GM12878 (cell line): ENCODE measurements at regions not wholly inside any gene's neighbourhood (a gene's known extent, or its start where the extent isn't known, plus 50 kb on each side); places are given as distances from the start of the nearest gene placed in this dataset.

ENCODE experiments used
- ATAC-seq: fragments of 200-7000 bp; cut with Tn5 transposase; 3 replicates; pipeline ENCODE4 v1.9.1; 2020; ENCODE audit warnings: mild to moderate bottlenecking, moderate library complexity
- BruUV-seq: library from RNA; stranded (reverse); fragments of 400-500 nt; replicated peaks from 2 replicates; lab custom pipeline; 2021; lab: Mats Ljungman, UMichigan
- CTCF ChIA-PET: fragments of 300-600 bp; sonication (Branson Sonifier 250); formaldehyde crosslinking; extraction: SDS; loops from one replicate; lab custom pipeline; 2021; ENCODE audit warnings: inconsistent platforms; lab: Yijun Ruan, JAX
- POLR2A ChIA-PET: fragments of 350-600 bp; formaldehyde crosslinking; extraction: SDS; loops from one replicate; lab custom pipeline; 2021; ENCODE audit warnings: inconsistent platforms; lab: Charles Lee
- RAD21 ChIA-PET: fragments of 300-600 bp; sonication (Branson Sonifier 250); formaldehyde crosslinking; loops from one replicate; lab custom pipeline; 2023; ENCODE audit warnings: antibody characterized with exemption; ENCODE audit not compliant: unreplicated experiment; lab: Charles Lee
- SMC1A ChIA-PET: fragments of 300-600 bp; sonication (Branson Sonifier 250); formaldehyde crosslinking; loops from one replicate; lab custom pipeline; 2023; ENCODE audit not compliant: unreplicated experiment, uncharacterized antibody; lab: Charles Lee
- DNase-seq: peaks from one replicate; pipeline ENCODE4 v3.0.0-alpha.2; 2011; ENCODE audit warnings: low read depth, low spot score
- FAIRE-seq: peaks from 3 replicates; lab custom pipeline; 2011; peaks lifted over from hg19 to GRCh38; lab: Jason Lieb, UNC
- H2AFZ ChIP-seq: 2 replicates; pipeline ENCODE4 v1.6.0; 2011; ENCODE audit warnings: low read depth, low read length, control low read depth; ENCODE audit not compliant: control insufficient read depth
- H3K27ac ChIP-seq: 2 replicates; pipeline ENCODE4 v1.5.1; 2011; ENCODE audit warnings: control low read depth; ENCODE audit not compliant: control insufficient read depth, insufficient read depth
- H3K27me3 ChIP-seq, 2 experiments: replicated peaks in 1 of 2; 2 replicates each; pipeline versions ENCODE4 v1.6.0 to v1.6.1; 2011; ENCODE audit warnings: low read length in 1 of 2; ENCODE audit not compliant: control insufficient read depth in 2 of 2, insufficient read depth in 2 of 2
- H3K36me3 ChIP-seq, 2 experiments: 2 replicates each; pipeline ENCODE4 v1.5.1; 2011; ENCODE audit warnings: low read length in 1 of 2; ENCODE audit not compliant: control insufficient read depth in 2 of 2, insufficient read depth in 2 of 2
- H3K4me1 ChIP-seq: 2 replicates; pipeline ENCODE4 v1.6.1; 2011; ENCODE audit warnings: mild to moderate bottlenecking, low read length, moderate library complexity, mixed read lengths; ENCODE audit not compliant: control insufficient read depth, insufficient read depth
- H3K4me2 ChIP-seq: 2 replicates; pipeline ENCODE4 v1.6.0; 2011; ENCODE audit warnings: control low read depth; ENCODE audit not compliant: control insufficient read depth, insufficient read depth
- H3K4me3 ChIP-seq: fragments of 200-600 bp; sonication (generic); 2 replicates; pipeline ENCODE4 v1.5.1; 2016
- H3K79me2 ChIP-seq: 2 replicates; pipeline ENCODE4 v1.6.0; 2011; ENCODE audit warnings: low read length; ENCODE audit not compliant: control insufficient read depth, insufficient read depth
- H3K9ac ChIP-seq: 2 replicates; pipeline ENCODE4 v1.8.0; 2011; ENCODE audit warnings: low read length, control low read depth, mixed read lengths; ENCODE audit not compliant: control insufficient read depth, insufficient read depth
- H3K9me3 ChIP-seq: replicated peaks from 3 replicates; pipeline ENCODE4 v1.5.1; 2011; ENCODE audit warnings: mild to moderate bottlenecking, low read length; ENCODE audit not compliant: control insufficient read depth, insufficient read depth
- H4K20me1 ChIP-seq: 2 replicates; pipeline ENCODE4 v1.6.0; 2011; ENCODE audit not compliant: control insufficient read depth, insufficient read depth
- EGR1 ChIP-seq, 2 experiments: IDR thresholded peaks; 1 replicate in 1 of 2; 2 replicates in 1 of 2; pipeline ENCODE4 v1.6.1; 2011 to 2012; ENCODE audit warnings: low read depth in 2 of 2, low read length in 2 of 2, borderline replicate concordance in 1 of 2, mild to moderate bottlenecking in 1 of 2, moderate library complexity in 1 of 2
- FOXK2 ChIP-seq: fragments of 450-650 bp; IDR thresholded peaks from 2 replicates; pipeline ENCODE4 v1.6.1; 2017; ENCODE audit warnings: mild to moderate bottlenecking, moderate library complexity
- IKZF1 ChIP-seq: fragments of 450-650 bp; conservative IDR thresholded peaks from 2 replicates; pipeline ENCODE4 v1.6.1; 2017; ENCODE audit warnings: antibody characterized with exemption, mild to moderate bottlenecking
- KLF5 ChIP-seq: fragments of 450-650 bp; IDR thresholded peaks from 2 replicates; pipeline ENCODE4 v1.6.1; 2014; ENCODE audit warnings: mild to moderate bottlenecking; ENCODE audit not compliant: partially characterized antibody
- NR2C2 ChIP-seq: IDR thresholded peaks from 2 replicates; pipeline ENCODE4 v1.6.1; 2011; ENCODE audit warnings: borderline replicate concordance, low read depth; ENCODE audit not compliant: control insufficient read depth, insufficient read length
- POLR2AphosphoS5 ChIP-seq: IDR thresholded peaks from 2 replicates; pipeline ENCODE4 v1.6.1; 2011; ENCODE audit warnings: mild to moderate bottlenecking, low read length, inconsistent platforms
- RCOR1 ChIP-seq: conservative IDR thresholded peaks from 2 replicates; pipeline ENCODE4 v1.6.1; 2012; ENCODE audit warnings: low read depth, low read length, improper control_type of control experiment
- SMAD1 ChIP-seq: fragments of 450-650 bp; IDR thresholded peaks from 2 replicates; pipeline ENCODE4 v1.6.1; 2018; ENCODE audit warnings: mild to moderate bottlenecking, low read depth; ENCODE audit not compliant: partially characterized antibody
- SUPT20H ChIP-seq: IDR thresholded peaks from 2 replicates; pipeline ENCODE4 v1.6.1; 2011; ENCODE audit warnings: low read depth, mild to moderate bottlenecking, low read length, moderate library complexity, borderline replicate concordance; ENCODE audit not compliant: control insufficient read depth
- ZNF24 ChIP-seq: fragments of 450-650 bp; IDR thresholded peaks from 2 replicates; pipeline ENCODE4 v1.6.1; 2017; ENCODE audit warnings: antibody characterized with exemption, mild to moderate bottlenecking
- WGBS: methylation state at CpG from one replicate; pipeline ENCODE4 v1.1.6; 2016; ENCODE audit warnings: low lambda C conversion rate; ENCODE audit not compliant: insufficient replicate concordance, insufficient coverage; ENCODE audit errors: missing lambda C conversion rate; 5-methylcytosine and 5-hydroxymethylcytosine counted together
- in situ Hi-C: fragments of 300-500 bp; cut with MboI; formaldehyde crosslinking; loops from 9 replicates; pipeline ENCODE4 v1.14.3; 2018; ENCODE audit warnings: mixed read lengths
- intact Hi-C: fragments of 100-400 bp; cut with micrococcal nuclease; formaldehyde crosslinking; loops from one replicate; pipeline ENCODE4 v1.14.2; 2022; ENCODE audit not compliant: unreplicated experiment
- TF ChIP-seq, protein P1 (sequence below): IDR thresholded peaks from 2 replicates; pipeline ENCODE4 v1.6.1; 2011; ENCODE audit warnings: borderline replicate concordance, low read depth, mild to moderate bottlenecking, moderate library complexity, mixed read lengths, low read length; ENCODE audit not compliant: insufficient read depth; ENCODE audit errors: extremely low read length
- TF ChIP-seq, protein P2 (sequence below): fragments of 450-650 bp; IDR thresholded peaks from 2 replicates; pipeline ENCODE4 v1.6.1; 2016; ENCODE audit warnings: mild to moderate bottlenecking, moderate library complexity, borderline replicate concordance

DNA sequence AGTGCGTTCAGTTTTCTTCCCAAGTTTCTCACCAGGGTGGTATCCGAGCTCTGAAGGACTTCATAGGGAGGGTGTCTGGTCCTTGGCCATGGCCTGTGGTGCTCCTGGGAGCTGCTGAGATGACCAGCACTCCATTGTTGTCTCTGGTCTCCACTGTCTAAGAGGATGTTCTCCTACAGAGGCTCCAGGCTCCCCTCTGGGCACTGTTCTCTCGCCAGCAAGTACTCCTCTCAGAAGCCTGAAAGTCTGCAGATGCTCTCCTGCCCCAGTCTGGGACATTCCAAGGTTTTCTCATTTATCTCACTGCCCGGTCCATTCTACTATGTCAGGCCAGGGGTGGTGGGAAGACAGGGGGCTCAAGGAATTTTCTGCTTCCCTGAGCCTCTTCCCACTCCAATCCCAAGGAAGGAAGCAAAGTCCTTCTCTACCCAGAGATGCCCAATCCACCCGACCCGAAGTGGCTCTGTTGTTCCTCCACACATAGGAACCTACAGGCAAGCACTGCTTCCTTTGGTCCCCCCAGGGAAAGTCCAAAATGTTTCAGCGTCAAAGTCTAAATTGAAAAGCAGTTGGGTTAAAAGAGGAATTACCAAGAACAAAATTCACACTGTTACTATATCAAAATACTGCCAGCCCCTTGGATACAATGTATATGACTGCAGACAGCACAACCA, 110.5 kb downstream of the GYPC start:
- no peaks in the 10 kb centered on the region for H4K20me1 ChIP-seq
- intact Hi-C loops (no loop called here), in situ Hi-C loops (no loop called here)
- H3K79me2 ChIP-seq: no peaks in the 10 kb centered on the region
- no peak for ATAC-seq
- no peak overlapping the region for H2AFZ ChIP-seq
- TF ChIP-seq, protein P1, sequence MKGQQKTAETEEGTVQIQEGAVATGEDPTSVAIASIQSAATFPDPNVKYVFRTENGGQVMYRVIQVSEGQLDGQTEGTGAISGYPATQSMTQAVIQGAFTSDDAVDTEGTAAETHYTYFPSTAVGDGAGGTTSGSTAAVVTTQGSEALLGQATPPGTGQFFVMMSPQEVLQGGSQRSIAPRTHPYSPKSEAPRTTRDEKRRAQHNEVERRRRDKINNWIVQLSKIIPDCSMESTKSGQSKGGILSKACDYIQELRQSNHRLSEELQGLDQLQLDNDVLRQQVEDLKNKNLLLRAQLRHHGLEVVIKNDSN: no peak
- no peak for TF ChIP-seq POLR2AphosphoS5
- no peak for TF ChIP-seq ZNF24
- TF ChIP-seq NR2C2: no peak
- TF ChIP-seq IKZF1: no peak
- TF ChIP-seq RCOR1: no peak
- TF ChIP-seq SMAD1: no peak
- no peak for TF ChIP-seq EGR1 (IDR thresholded peaks at IDR 0.05; ENCODE audit: borderline replicate concordance in 1 of 2, low read depth in 2 of 2, low read length in 2 of 2)
- TF ChIP-seq KLF5: no peak
- no peak for TF ChIP-seq SUPT20H
- TF ChIP-seq, protein P2, sequence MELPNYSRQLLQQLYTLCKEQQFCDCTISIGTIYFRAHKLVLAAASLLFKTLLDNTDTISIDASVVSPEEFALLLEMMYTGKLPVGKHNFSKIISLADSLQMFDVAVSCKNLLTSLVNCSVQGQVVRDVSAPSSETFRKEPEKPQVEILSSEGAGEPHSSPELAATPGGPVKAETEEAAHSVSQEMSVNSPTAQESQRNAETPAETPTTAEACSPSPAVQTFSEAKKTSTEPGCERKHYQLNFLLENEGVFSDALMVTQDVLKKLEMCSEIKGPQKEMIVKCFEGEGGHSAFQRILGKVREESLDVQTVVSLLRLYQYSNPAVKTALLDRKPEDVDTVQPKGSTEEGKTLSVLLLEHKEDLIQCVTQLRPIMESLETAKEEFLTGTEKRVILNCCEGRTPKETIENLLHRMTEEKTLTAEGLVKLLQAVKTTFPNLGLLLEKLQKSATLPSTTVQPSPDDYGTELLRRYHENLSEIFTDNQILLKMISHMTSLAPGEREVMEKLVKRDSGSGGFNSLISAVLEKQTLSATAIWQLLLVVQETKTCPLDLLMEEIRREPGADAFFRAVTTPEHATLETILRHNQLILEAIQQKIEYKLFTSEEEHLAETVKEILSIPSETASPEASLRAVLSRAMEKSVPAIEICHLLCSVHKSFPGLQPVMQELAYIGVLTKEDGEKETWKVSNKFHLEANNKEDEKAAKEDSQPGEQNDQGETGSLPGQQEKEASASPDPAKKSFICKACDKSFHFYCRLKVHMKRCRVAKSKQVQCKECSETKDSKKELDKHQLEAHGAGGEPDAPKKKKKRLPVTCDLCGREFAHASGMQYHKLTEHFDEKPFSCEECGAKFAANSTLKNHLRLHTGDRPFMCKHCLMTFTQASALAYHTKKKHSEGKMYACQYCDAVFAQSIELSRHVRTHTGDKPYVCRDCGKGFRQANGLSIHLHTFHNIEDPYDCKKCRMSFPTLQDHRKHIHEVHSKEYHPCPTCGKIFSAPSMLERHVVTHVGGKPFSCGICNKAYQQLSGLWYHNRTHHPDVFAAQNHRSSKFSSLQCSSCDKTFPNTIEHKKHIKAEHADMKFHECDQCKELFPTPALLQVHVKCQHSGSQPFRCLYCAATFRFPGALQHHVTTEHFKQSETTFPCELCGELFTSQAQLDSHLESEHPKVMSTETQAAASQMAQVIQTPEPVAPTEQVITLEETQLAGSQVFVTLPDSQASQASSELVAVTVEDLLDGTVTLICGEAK: no peak
- TF ChIP-seq FOXK2: no peak
- 3% methylated on average over 7 of the region's 7 CpGs for WGBS
- ChIA-PET RAD21 (no interaction called here), SMC1A (no interaction called here), POLR2A (no interaction called here), CTCF (no interaction called here)
- H3K36me3 ChIP-seq: no peaks in the 10 kb centered on the region
- no peak for FAIRE-seq
- H3K4me2 ChIP-seq: no peak overlapping the region
- no peak overlapping the region for H3K9ac ChIP-seq
- H3K27me3 ChIP-seq: no peaks in the 10 kb centered on the region; a peak in 1 of 4 replicates
- no peaks in the 10 kb centered on the region for H3K9me3 ChIP-seq
- H3K4me1 ChIP-seq: no peaks in the 10 kb centered on the region
- no peak overlapping the region for H3K27ac ChIP-seq
- no TSS peak for BruUV-seq
- H3K4me3 ChIP-seq: no peak overlapping the region
- no peak for DNase-seq
